ENCODE measurements at regions not wholly inside any gene's neighbourhood (a gene's known extent, or its start where the extent isn't known, plus 50 kb on each side); places are given as distances from the start of the nearest gene placed in this dataset.
"Not testable (repeated sequence)": the region's sequence is repeated elsewhere in the genome, so short reads cannot be mapped to it uniquely, and the experiment has no call there.

DNA sequence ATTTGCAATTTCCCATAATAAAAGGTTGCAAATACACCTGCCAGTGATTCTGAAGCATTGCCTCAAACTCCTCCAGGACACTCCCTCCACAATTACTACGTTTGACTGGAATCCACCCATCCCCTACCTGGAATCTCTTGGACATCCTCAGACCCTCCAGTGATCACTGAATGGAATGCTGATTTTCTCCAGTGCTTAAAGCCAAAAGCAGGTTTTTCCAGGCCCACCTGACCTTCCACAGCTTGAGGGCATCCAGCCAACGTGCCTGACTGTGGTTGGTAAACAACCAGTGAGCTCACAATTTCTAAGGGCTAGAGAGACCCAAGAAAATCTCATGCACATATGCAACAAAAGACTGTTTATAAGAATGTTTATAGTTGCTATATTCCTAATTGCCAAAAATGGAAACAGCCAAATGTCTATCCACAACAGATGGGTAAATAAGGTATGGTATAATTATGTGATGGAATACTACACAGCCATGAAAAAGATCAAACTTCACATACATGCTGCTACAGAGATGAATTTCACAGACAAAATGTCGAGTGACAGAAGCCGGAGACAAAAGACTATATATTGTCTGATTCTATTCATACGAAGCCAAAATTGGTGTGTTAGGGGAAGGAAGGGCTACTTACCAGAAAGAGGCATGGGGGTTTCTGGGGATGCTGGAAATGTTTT, 147.1 kb upstream of the RREB1 start:
- Mint-ChIP-seq H3K36me3 (peaks cover 0 to 5% of the 10 kb centered on the region in 2 donors), H3K27ac (no peak overlapping the region), H3K9me3 (peaks cover 3 to 4% of the 10 kb centered on the region in 2 donors)
- DNase-seq (ENCODE audit: low spot score in 2 of 2) (no peak), ATAC-seq (no peak)

DNA sequence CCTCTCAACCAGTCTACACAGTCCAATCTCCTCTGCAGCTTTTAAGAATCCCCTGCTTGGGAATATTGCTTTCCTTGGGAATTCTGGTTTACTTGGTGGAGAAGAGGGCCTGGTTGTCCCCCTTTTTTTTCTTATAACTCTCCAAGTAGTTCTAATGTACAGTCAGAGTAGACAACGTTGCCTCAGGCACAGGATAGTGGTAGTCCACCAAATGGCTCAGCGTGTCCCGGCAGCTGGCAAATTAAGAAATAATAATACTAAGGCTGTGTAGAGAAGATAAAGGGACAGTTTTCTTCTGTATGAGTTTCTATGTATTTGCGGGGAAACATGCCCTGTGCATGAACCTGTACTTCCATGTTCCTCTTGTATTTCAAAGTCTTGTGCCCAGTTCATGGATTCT, 145.7 kb upstream of the RREB1 start:
- DNase-seq (ENCODE audit: low spot score in 2 of 2) (no peak), ATAC-seq (no peak)
- H3K27ac Mint-ChIP-seq = no peak overlapping the region
- H3K9me3 Mint-ChIP-seq = peaks cover 3 to 4% of the 10 kb centered on the region in 2 donors
- peaks cover 0 to 5% of the 10 kb centered on the region in 2 donors for H3K36me3 Mint-ChIP-seq

DNA sequence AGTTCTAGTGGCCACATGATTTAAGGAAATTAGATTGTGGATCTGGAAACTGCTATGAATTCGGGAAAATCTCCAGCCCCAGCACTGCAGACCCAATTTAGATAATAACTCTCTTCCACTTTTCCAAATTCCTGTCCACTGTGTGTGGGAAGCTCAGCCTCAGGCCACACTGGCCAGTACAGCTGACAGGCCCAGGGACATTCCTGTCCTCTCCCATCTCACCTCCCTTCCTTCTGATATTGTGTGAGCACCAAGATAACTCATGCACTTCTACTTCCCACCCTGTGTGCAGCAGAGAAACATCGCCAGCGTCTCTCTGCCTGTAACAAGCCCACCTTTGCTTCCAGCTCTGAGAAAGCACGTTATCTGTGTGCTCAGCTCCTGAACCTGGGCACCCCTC, 145.1 kb upstream of the RREB1 start:
- no peak for ATAC-seq
- Mint-ChIP-seq H3K27ac (no peak overlapping the region), H3K9me3 (peaks cover 3 to 4% of the 10 kb centered on the region in 2 donors), H3K36me3 (peaks cover 0 to 5% of the 10 kb centered on the region in 2 donors)
- DNase-seq (ENCODE audit: low spot score in 2 of 2) = no peak

DNA sequence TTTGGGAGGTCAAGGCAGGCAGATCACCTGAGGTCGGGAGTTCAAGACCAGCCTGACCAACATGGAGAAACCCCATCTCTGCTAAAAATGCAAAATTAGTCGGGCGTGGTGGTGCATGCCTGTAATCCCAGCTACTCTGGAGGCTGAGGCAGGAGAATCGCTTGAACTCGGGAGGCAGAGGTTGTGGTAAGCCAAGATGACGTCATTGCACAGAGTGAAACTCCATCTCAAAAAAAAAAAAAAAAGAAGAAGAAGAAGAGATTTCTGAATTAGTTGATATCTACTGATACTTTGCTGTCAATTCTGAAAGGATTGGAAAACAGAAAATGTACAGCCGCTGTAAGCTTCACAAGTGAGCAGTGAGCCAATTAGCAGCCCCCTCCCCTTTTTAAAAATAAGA, 144.4 kb upstream of the RREB1 start:
- not testable (repeated sequence) for H3K9me3 Mint-ChIP-seq; H3K27ac Mint-ChIP-seq; H3K36me3 Mint-ChIP-seq; ATAC-seq; DNase-seq (ENCODE audit: low spot score in 2 of 2)

DNA sequence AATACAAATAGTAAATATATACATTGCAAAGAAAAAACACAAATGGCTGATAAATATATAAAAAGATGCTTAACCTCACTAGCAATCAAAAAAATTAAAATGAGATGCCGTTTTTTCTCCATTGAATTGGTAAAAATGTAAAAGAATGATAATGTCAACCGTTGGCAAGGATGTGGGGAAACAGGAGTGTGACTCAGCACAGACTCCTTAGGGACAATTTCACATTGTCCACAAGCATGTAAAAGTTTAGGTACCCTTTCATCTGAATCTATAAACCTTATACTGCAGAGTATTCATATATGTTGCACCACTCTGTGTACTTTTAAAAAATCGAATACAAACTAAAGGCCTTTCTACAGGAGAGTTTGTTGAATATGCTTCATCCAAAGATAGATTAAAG, 143.1 kb upstream of the RREB1 start:
- Mint-ChIP-seq H3K27ac (no peak overlapping the region), H3K9me3 (peaks cover 3 to 4% of the 10 kb centered on the region in 2 donors), H3K36me3 (peaks cover 0 to 5% of the 10 kb centered on the region in 2 donors)
- DNase-seq (ENCODE audit: low spot score in 2 of 2) (no peak), ATAC-seq (no peak)

DNA sequence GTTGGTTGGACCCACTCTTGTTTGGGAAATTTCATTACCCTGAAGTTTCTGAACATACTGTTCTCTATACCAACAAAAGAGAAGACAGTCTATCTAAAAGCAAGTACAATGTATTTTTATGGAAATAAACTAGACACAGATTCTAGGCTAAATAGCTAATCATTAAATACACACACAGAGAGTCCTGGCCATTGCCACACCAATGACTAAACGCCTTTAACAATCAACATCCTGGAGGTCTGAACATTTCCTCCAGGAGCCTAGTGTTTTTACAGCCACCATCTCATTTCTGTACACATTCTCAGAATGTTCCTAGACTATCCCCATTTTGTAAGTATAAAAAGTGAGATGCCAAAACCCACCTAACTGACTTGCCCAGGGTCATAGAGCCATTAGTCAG, 141.6 kb upstream of the RREB1 start:
- no peaks in the 10 kb centered on the region for H3K9me3 Mint-ChIP-seq
- H3K27ac Mint-ChIP-seq = no peak overlapping the region

DNA sequence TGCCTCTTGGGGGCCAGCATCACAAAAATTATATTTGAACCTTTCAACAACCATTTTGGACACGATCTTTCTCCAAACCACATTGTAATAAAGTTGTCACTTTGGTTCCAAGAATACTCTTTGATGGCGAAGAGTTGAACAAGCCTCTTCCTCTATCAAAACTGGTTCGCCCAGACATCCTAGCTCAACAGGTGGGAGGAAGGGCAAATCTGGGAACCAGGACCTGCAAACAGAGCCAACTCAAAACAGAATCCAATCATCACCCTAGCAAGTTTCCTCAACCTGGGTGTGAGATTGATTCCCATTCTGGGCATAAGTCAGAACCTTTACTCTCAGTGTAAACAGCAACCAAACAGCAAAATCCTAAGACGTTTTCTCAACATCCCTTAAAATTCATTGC, 141.2 kb upstream of the RREB1 start:
- ATAC-seq (no peak), DNase-seq (ENCODE audit: low spot score in 2 of 2) (no peak)
- Mint-ChIP-seq H3K9me3 (no peaks in the 10 kb centered on the region), H3K27ac (no peak overlapping the region), H3K36me3 (no peaks in the 10 kb centered on the region)

More for the DNA sequence above, 141.6 kb upstream of the RREB1 start:
- no peak for DNase-seq (ENCODE audit: low spot score in 2 of 2)
- no peak for ATAC-seq
- H3K36me3 Mint-ChIP-seq = no peaks in the 10 kb centered on the region

DNA sequence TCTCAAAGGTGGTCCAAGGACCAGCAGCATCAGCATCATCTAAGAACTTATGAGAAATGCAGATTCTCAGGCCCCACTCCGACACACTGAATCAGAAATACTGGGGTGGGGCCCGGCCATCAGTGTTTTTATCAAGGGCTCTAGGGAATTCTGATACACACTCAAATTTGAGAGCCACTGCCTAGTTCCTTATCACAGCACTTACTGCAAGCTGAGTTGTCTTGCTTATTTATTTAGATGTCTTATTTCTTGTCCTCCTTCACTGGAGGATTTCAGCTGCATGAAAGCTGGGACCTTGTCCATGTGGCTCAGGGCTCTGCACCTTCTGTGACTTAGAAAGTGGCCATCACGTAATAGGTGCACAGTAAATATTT, 139.4 kb upstream of the RREB1 start:
- DNase-seq (ENCODE audit: low spot score in 2 of 2) (no peak), ATAC-seq (no peak)
- Mint-ChIP-seq H3K27ac (no peak overlapping the region), H3K36me3 (no peaks in the 10 kb centered on the region), H3K9me3 (no peaks in the 10 kb centered on the region)

DNA sequence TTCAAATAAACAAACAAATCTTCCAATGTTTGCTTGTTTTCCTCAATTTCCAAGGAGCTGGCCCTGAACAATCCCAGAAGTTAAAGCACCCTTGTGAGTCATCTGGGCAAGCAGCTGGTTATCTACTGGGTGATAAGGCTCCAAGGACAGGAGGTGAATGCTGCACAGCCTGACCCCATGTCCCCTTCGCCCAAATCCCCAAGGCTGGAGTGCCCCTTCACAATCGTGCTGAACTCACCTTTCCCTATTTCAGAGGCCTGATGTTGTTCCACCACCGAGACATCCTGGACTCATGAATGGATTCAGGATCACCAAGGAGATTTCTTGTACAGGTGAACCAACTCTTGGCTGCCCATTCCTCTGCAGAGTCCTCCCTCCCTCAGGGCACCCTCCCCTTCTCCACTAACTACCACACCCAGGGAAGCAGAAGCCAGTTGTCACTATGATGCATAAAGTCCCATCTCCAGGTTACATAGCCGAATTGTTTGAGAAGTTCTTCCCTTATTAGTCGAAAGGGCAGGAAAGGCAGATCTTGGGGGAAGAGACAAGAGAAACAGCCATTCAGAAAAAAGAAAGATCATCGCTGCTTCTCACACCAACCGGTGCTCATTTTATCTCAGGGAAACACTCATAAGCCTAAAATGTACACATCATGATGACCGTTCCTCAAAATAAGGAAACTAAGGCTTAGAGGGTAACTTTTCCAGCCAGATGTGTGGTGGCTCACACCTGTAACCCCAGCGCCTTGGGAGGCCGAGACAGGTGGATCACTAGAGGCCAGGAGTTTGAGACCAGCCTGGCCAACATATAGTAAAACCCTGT, 138.8 kb upstream of the RREB1 start:
- ATAC-seq (no peak), DNase-seq (ENCODE audit: low spot score in 2 of 2) (no peak)
- Mint-ChIP-seq H3K9me3 (no peaks in the 10 kb centered on the region), H3K36me3 (no peaks in the 10 kb centered on the region), H3K27ac (no peak overlapping the region)

DNA sequence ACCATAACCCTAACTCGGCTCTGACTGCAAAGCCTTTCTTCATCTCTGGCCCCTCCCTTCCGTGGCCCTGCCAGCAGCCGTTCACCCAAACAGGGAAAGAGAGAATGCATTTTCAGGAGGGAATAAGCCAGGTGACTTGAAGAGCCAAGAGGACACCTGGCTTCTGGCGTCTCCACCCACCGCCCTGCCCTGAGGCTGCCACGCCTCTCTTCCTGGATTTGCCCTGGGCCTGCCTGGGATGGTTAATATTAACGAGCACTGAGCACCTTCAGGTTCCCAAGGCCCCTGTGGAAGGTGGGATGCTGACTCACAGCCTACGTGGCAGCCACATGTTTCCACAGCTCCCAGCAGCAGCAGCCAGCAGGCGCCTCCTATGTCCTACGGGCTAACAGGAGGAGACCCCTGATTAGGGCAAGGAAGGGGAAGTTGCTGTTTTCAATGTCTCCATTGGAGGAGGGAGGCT, 138.0 kb upstream of the RREB1 start:
- H3K9me3 Mint-ChIP-seq = no peaks in the 10 kb centered on the region
- no peaks in the 10 kb centered on the region for H3K36me3 Mint-ChIP-seq
- no peak for ATAC-seq
- no peak overlapping the region for H3K27ac Mint-ChIP-seq
- DNase-seq (ENCODE audit: low spot score in 2 of 2) = no peak

DNA sequence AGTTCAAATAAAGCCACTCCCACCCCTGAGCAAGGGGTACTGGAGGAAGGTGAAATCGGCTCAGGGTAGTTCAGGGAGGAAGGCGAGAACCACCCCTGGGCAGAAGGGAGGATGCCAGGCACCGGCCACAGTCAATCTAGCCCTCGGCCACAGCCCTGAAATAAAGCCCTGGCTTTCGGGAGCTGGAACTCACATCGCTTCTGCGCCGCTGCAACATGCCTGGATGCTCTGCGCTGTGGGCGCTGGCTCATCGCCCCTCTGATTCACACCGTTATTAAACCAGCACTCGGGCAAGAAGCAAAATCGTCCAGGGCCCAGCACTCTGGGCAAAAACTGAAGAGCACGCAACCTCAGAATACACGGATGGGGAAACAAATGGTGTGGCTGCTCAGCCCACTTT, 136.9 kb upstream of the RREB1 start:
- Mint-ChIP-seq H3K36me3 (no peaks in the 10 kb centered on the region), H3K9me3 (no peaks in the 10 kb centered on the region), H3K27ac (no peak overlapping the region)
- no peak for DNase-seq (ENCODE audit: low spot score in 2 of 2)
- no peak for ATAC-seq

DNA sequence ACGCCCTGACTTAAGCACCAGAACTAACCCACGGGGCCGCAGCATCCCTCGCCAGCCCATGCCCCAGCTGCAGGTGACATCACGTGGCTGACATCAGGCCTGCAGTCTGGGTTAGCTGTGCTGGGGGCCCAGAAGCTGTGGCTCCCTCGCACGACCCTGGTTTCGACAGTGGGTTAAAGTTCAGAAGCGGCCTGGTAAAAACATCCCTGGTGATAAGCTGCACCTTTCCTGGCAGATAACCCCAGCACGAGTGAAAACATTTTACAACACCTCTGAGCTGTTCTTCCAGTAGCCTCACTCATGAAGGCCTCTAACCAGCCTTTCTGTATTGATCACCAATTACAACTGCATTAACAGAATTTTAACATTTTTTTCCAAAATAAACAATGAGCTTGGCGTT, 136.4 kb upstream of the RREB1 start:
- Mint-ChIP-seq H3K9me3 (no peaks in the 10 kb centered on the region), H3K27ac (no peak overlapping the region), H3K36me3 (no peaks in the 10 kb centered on the region)
- ATAC-seq = no peak
- DNase-seq (ENCODE audit: low spot score in 2 of 2) = no peak

DNA sequence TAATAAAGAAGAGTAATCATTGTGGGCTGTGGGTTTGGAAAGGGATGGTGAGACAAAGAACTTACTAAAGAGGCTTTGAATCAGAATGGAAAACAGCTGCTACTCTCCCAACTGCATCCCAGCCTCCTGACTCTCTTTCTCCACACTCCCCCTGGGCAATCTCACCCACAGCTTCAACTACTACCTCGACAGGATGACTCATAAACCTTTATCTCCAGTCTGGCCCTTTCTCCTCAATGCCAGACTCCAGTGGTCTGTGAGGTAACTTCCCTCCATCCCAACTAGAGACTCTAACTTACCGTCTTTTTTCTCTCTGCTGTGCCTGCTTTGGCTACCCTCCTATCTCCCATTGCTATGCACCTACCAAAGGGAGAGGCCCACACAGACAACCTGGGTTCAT, 135.3 kb upstream of the RREB1 start:
- Mint-ChIP-seq H3K27ac (no peak overlapping the region), H3K9me3 (no peaks in the 10 kb centered on the region), H3K36me3 (no peaks in the 10 kb centered on the region)
- DNase-seq (ENCODE audit: low spot score in 2 of 2) = no peak
- no peak for ATAC-seq

DNA sequence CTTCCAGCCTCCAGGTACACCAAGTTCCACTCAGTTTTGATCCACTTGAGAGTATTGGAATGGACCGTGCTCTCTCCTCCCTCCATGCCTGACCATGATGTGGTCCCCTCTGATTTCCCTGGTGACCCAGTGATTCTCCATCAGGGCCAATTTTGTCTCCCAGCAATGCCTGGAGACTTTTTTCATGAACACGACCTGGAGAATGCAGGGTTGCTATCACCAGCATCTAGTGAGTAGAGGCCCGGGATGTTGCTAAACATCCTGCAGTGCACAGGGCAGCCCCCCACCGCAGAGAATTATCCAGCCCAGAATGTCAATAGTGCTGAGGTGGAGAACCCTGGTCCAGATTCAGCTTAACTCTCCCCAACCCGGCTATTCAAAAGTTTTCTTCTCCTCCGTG, 134.0 kb upstream of the RREB1 start:
- H3K27ac Mint-ChIP-seq = no peak overlapping the region
- H3K36me3 Mint-ChIP-seq = no peaks in the 10 kb centered on the region
- ATAC-seq (no peak), DNase-seq (ENCODE audit: low spot score in 2 of 2) (no peak)
- no peaks in the 10 kb centered on the region for H3K9me3 Mint-ChIP-seq

DNA sequence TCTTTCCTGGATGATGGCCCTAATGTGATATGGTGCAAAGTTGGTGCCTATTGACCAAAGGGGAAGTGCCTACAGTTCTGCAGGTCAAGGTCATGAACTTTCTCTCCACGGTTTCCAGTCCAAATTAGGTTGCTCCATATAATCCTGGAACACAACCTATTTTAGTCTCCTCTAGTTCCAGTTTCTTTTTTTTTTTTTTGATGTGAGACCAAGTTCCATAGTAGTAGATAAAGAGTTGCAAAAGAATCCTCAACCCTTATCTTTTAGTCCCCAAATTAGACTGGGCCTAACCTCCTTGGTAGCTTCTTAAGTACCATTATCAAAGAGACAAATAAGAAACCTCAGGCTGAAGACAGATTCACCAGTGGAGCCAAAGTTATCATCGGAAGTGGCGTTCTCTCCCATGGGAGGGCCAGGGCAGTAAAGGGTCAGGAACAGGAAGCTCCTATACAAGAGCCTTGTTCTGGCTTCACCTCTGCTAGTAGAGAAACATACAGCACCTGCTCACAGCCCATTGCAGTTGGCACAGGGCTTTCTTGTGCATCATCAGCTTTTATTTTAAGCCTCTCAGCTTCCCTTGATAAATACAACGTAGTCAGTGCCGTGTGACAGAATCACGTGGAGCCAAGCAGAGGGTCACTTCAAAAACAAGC, 132.2 kb upstream of the RREB1 start:
- ATAC-seq = no peak
- no peaks in the 10 kb centered on the region for H3K9me3 Mint-ChIP-seq
- no peak overlapping the region for H3K27ac Mint-ChIP-seq
- H3K36me3 Mint-ChIP-seq = no peaks in the 10 kb centered on the region
- no peak for DNase-seq (ENCODE audit: low spot score in 2 of 2)

DNA sequence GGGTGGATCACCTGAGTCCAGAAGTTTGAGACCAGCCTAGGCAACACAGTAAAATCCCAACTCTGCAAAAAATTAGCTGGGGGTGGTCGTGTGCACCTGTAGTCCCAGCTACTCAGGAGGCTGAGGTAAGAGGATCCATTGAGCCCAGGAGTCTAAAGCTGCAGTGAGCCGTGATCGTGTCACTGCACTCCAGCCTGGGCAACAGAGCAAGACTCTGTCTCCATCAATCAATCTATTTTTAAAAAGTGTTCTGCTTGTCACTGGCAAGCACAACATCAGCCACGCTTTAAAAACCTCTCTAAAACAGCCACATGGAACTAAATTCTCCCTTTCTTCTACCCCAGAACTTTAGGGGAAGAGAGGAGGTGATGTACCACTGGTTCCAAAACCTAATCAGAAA, 131.6 kb upstream of the RREB1 start:
- H3K36me3 Mint-ChIP-seq = no peaks in the 10 kb centered on the region
- no peak for DNase-seq (ENCODE audit: low spot score in 2 of 2)
- ATAC-seq = no peak
- no peaks in the 10 kb centered on the region for H3K9me3 Mint-ChIP-seq
- H3K27ac Mint-ChIP-seq = no peak overlapping the region

DNA sequence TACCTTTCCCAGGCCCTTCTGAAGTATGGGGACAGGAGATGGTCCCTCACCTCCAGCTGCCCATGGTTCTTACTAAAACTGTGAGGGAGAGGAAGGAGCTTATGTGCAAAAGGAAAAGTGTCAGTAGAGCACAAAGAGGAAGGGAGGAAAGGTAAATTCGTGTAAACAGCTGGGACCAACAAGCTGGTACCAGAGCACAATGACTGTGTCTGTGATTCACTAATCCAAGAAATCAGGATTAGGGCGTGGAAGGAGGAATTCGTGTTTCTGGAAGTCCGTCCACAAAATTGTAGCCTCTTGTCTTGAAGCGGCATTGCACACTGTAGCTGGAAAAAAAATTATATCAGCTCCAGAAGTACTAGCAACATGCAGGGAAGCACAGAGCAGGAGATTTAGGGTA, 129.0 kb upstream of the RREB1 start:
- no peak overlapping the region for H3K27ac Mint-ChIP-seq
- DNase-seq (ENCODE audit: low spot score in 2 of 2) (no peak), ATAC-seq (no peak)
- no peaks in the 10 kb centered on the region for H3K9me3 Mint-ChIP-seq
- no peaks in the 10 kb centered on the region for H3K36me3 Mint-ChIP-seq
